ENCODE measurements at regions not wholly inside any gene's neighbourhood (a gene's known extent, or its start where the extent isn't known, plus 50 kb on each side); places are given as distances from the start of the nearest gene placed in this dataset.

- no peak for FAIRE-seq
- no peak for TF ChIP-seq POLR2AphosphoS5 (IDR thresholded peaks at IDR 0.05; ENCODE audit: low read depth, low read length)
- TF ChIP-seq SPI1 (IDR thresholded peaks at IDR 0.05; ENCODE audit: low read depth, low read length) = no peak
- TF ChIP-seq TAF1 (IDR thresholded peaks at IDR 0.05; ENCODE audit: low read depth, low read length) = no peak
- TF ChIP-seq POLR2A (IDR thresholded peaks at IDR 0.05; ENCODE audit: low read depth, low read length) = no peak
- no peak for TF ChIP-seq PAX5 (IDR thresholded peaks at IDR 0.05; ENCODE audit: insufficient read depth, low read length, severe bottlenecking)
- TF ChIP-seq POU2F2 (IDR thresholded peaks at IDR 0.05; ENCODE audit: low read depth, low read length) = no peak
- DNase-seq (ENCODE audit: insufficient read length, low spot score) = no peak
Measured at GRCh38 chr5:32514806-32515205, 70.3 kb upstream of the ZFR start.

GRCh38 chr5:32512926-32513325, 68.4 kb upstream of the ZFR start:
- DNase-seq (ENCODE audit: insufficient read length, low spot score) = no peak
- FAIRE-seq = no peak

GRCh38 chr5:32511776-32512374, 67.3 kb upstream of the ZFR start:
- no peak for DNase-seq (ENCODE audit: insufficient read length, low spot score)
- TF ChIP-seq SPI1 (IDR thresholded peaks at IDR 0.05; ENCODE audit: low read depth, low read length) (no peak), POLR2AphosphoS5 (IDR thresholded peaks at IDR 0.05; ENCODE audit: low read depth, low read length) (no peak), POLR2A (IDR thresholded peaks at IDR 0.05; ENCODE audit: low read depth, low read length) (no peak), PAX5 (IDR thresholded peaks at IDR 0.05; ENCODE audit: insufficient read depth, low read length, severe bottlenecking) (no peak), POU2F2 (IDR thresholded peaks at IDR 0.05; ENCODE audit: low read depth, low read length) (no peak), TAF1 (IDR thresholded peaks at IDR 0.05; ENCODE audit: low read depth, low read length) (no peak)
- FAIRE-seq = no peak

More at GRCh38 chr5:32512926-32513325, 68.4 kb upstream of the ZFR start:
- no peak for TF ChIP-seq POLR2AphosphoS5 (IDR thresholded peaks at IDR 0.05; ENCODE audit: low read depth, low read length)
- TF ChIP-seq POLR2A (IDR thresholded peaks at IDR 0.05; ENCODE audit: low read depth, low read length) = no peak
- TF ChIP-seq TAF1 (IDR thresholded peaks at IDR 0.05; ENCODE audit: low read depth, low read length) = no peak
- TF ChIP-seq POU2F2 (IDR thresholded peaks at IDR 0.05; ENCODE audit: low read depth, low read length) = no peak
- TF ChIP-seq PAX5 (IDR thresholded peaks at IDR 0.05; ENCODE audit: insufficient read depth, low read length, severe bottlenecking) = no peak
- no peak for TF ChIP-seq SPI1 (IDR thresholded peaks at IDR 0.05; ENCODE audit: low read depth, low read length)

- FAIRE-seq = no peak
- TF ChIP-seq POU2F2 (IDR thresholded peaks at IDR 0.05; ENCODE audit: low read depth, low read length) (no peak), TAF1 (IDR thresholded peaks at IDR 0.05; ENCODE audit: low read depth, low read length) (no peak), SPI1 (IDR thresholded peaks at IDR 0.05; ENCODE audit: low read depth, low read length) (no peak), PAX5 (IDR thresholded peaks at IDR 0.05; ENCODE audit: insufficient read depth, low read length, severe bottlenecking) (no peak), POLR2AphosphoS5 (IDR thresholded peaks at IDR 0.05; ENCODE audit: low read depth, low read length) (no peak), POLR2A (IDR thresholded peaks at IDR 0.05; ENCODE audit: low read depth, low read length) (no peak)
Measured at GRCh38 chr5:32510860-32511259, 66.3 kb upstream of the ZFR start.

GRCh38 chr5:32508806-32509805, 64.6 kb upstream of the ZFR start:
- FAIRE-seq (no peak), DNase-seq (ENCODE audit: insufficient read length, low spot score) (no peak)
- TF ChIP-seq POU2F2 (IDR thresholded peaks at IDR 0.05; ENCODE audit: low read depth, low read length) = no peak
- no peak for TF ChIP-seq POLR2AphosphoS5 (IDR thresholded peaks at IDR 0.05; ENCODE audit: low read depth, low read length)
- no peak for TF ChIP-seq TAF1 (IDR thresholded peaks at IDR 0.05; ENCODE audit: low read depth, low read length)
- no peak for TF ChIP-seq SPI1 (IDR thresholded peaks at IDR 0.05; ENCODE audit: low read depth, low read length)
- no peak for TF ChIP-seq PAX5 (IDR thresholded peaks at IDR 0.05; ENCODE audit: insufficient read depth, low read length, severe bottlenecking)
- TF ChIP-seq POLR2A (IDR thresholded peaks at IDR 0.05; ENCODE audit: low read depth, low read length) = no peak

More at GRCh38 chr5:32510860-32511259, 66.3 kb upstream of the ZFR start:
- DNase-seq (ENCODE audit: insufficient read length, low spot score) = no peak

GRCh38 chr5:32507738-32508434, 63.3 kb upstream of the ZFR start:
- no peak for FAIRE-seq
- TF ChIP-seq POLR2A (IDR thresholded peaks at IDR 0.05; ENCODE audit: low read depth, low read length) (no peak), POU2F2 (IDR thresholded peaks at IDR 0.05; ENCODE audit: low read depth, low read length) (no peak)
- no peak for DNase-seq (ENCODE audit: insufficient read length, low spot score)

- DNase-seq (ENCODE audit: insufficient read length, low spot score) (no peak), FAIRE-seq (no peak)
- no peak for TF ChIP-seq TAF1 (IDR thresholded peaks at IDR 0.05; ENCODE audit: low read depth, low read length)
- no peak for TF ChIP-seq PAX5 (IDR thresholded peaks at IDR 0.05; ENCODE audit: insufficient read depth, low read length, severe bottlenecking)
- no peak for TF ChIP-seq POU2F2 (IDR thresholded peaks at IDR 0.05; ENCODE audit: low read depth, low read length)
- TF ChIP-seq POLR2A (IDR thresholded peaks at IDR 0.05; ENCODE audit: low read depth, low read length) = no peak
- TF ChIP-seq SPI1 (IDR thresholded peaks at IDR 0.05; ENCODE audit: low read depth, low read length) = no peak
- TF ChIP-seq POLR2AphosphoS5 (IDR thresholded peaks at IDR 0.05; ENCODE audit: low read depth, low read length) = no peak
Measured at GRCh38 chr5:32506799-32507198, 62.3 kb upstream of the ZFR start.

GRCh38 chr5:32506201-32506661, 61.7 kb upstream of the ZFR start:
- DNase-seq (ENCODE audit: insufficient read length, low spot score) (no peak), FAIRE-seq (no peak)
- TF ChIP-seq PAX5 (IDR thresholded peaks at IDR 0.05; ENCODE audit: insufficient read depth, low read length, severe bottlenecking) (no peak), POLR2AphosphoS5 (IDR thresholded peaks at IDR 0.05; ENCODE audit: low read depth, low read length) (no peak), SPI1 (IDR thresholded peaks at IDR 0.05; ENCODE audit: low read depth, low read length) (no peak)

- TF ChIP-seq SPI1 (IDR thresholded peaks at IDR 0.05; ENCODE audit: low read depth, low read length) = no peak
- TF ChIP-seq POLR2A (IDR thresholded peaks at IDR 0.05; ENCODE audit: low read depth, low read length) = no peak
- TF ChIP-seq PAX5 (IDR thresholded peaks at IDR 0.05; ENCODE audit: insufficient read depth, low read length, severe bottlenecking) = no peak
- FAIRE-seq = no peak
- no peak for DNase-seq (ENCODE audit: insufficient read length, low spot score)
Measured at GRCh38 chr5:32505756-32506155, 61.2 kb upstream of the ZFR start.

Data from GM12891 (cell line).